Right lobe of liver (tissue), 4 donors: ENCODE measurements at regions not wholly inside any gene's neighbourhood (a gene's known extent, or its start where the extent isn't known, plus 50 kb on each side); places are given as distances from the start of the nearest gene placed in this dataset.

Source experiments
- POLR2A ChIP-seq: fragments of 450-650 bp; IDR thresholded peaks from one replicate; pipeline ENCODE4 v1.6.1; 2017; ENCODE audit warnings: antibody characterized with exemption, mild to moderate bottlenecking
- TF ChIP-seq, protein P1 (sequence below), 4 donors: fragments of 200-600 bp in 3 of 4; fragments of 450-650 bp in 1 of 4; IDR thresholded peaks; one replicate each; pipeline versions ENCODE4 v1.5.1 to v1.8.0; 2016 to 2022; ENCODE audit warnings: antibody characterized with exemption in 4 of 4, mild to moderate bottlenecking in 2 of 4
- donor health status: DM: no; HTN: no; CAD: no.
- donor health status: DM: no; HTN: no; CAD: no.
- donor health status: DM: no; HTN: yes; CAD: no.

DNA sequence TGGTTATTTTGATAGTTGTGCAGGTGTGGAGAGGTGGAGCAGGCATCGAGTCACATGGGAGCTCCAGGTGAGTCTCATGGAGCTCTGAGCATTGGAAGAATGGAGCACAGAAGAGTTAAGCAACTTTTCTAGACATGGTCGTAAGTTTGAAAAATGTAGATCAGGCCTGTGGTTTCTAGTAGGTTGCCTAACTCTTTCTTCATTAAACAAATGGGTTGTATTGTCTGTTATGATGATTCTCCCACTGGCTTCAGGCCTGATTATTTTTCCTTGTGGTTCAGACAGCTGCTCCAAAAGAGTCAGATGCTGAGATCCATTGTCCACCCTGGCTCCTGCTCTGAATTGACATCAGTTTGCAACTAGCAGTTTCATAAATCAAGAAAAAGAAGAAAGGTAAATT lies 80.3 kb upstream of the RPS23 start:
- TF ChIP-seq, protein P1, sequence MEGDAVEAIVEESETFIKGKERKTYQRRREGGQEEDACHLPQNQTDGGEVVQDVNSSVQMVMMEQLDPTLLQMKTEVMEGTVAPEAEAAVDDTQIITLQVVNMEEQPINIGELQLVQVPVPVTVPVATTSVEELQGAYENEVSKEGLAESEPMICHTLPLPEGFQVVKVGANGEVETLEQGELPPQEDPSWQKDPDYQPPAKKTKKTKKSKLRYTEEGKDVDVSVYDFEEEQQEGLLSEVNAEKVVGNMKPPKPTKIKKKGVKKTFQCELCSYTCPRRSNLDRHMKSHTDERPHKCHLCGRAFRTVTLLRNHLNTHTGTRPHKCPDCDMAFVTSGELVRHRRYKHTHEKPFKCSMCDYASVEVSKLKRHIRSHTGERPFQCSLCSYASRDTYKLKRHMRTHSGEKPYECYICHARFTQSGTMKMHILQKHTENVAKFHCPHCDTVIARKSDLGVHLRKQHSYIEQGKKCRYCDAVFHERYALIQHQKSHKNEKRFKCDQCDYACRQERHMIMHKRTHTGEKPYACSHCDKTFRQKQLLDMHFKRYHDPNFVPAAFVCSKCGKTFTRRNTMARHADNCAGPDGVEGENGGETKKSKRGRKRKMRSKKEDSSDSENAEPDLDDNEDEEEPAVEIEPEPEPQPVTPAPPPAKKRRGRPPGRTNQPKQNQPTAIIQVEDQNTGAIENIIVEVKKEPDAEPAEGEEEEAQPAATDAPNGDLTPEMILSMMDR (IDR thresholded peaks at IDR 0.05) = no peak
- TF ChIP-seq POLR2A = no peak
